Hepatocyte (in vitro differentiated cells): ENCODE measurements at regions not wholly inside any gene's neighbourhood (a gene's known extent, or its start where the extent isn't known, plus 50 kb on each side); places are given as distances from the start of the nearest gene placed in this dataset.

Experiments
- DNase-seq: peaks from one replicate; pipeline ENCODE4 v3.0.0-alpha.2; 2016; ENCODE audit warnings: low spot score
- H2AFZ ChIP-seq: fragments of 200-600 bp; sonication (generic); 2 replicates; pipeline ENCODE4 v1.6.0; 2016; ENCODE audit warnings: antibody characterized with exemption, mild to moderate bottlenecking
- H3K27ac ChIP-seq: fragments of 200-600 bp; sonication (generic); 2 replicates; pipeline ENCODE4 v1.5.1; 2016; ENCODE audit warnings: mild to moderate bottlenecking
- H3K27me3 ChIP-seq: fragments of 200-600 bp; sonication (generic); 2 replicates; pipeline ENCODE4 v1.6.1; 2016
- H3K36me3 ChIP-seq: fragments of 200-600 bp; sonication (generic); replicated peaks from 2 replicates; pipeline ENCODE4 v1.5.1; 2016; ENCODE audit warnings: low read depth; ENCODE audit not compliant: insufficient read depth
- H3K4me1 ChIP-seq: fragments of 200-600 bp; sonication (generic); 2 replicates; pipeline ENCODE4 v1.5.1; 2016; ENCODE audit warnings: mild to moderate bottlenecking, moderate library complexity; ENCODE audit not compliant: insufficient read depth
- H3K4me2 ChIP-seq: fragments of 200-600 bp; sonication (generic); 2 replicates; pipeline ENCODE4 v1.6.0; 2016
- H3K4me3 ChIP-seq: fragments of 200-600 bp; sonication (generic); 2 replicates; pipeline ENCODE4 v1.5.1; 2016; ENCODE audit warnings: mild to moderate bottlenecking
- H3K79me2 ChIP-seq: fragments of 200-600 bp; sonication (generic); 2 replicates; pipeline ENCODE4 v1.6.0; 2017; ENCODE audit warnings: mild to moderate bottlenecking
- H3K9me2 ChIP-seq: fragments of 200-600 bp; sonication (generic); replicated peaks from 2 replicates; pipeline ENCODE4 v1.6.0; 2017; ENCODE audit warnings: mild to moderate bottlenecking; ENCODE audit not compliant: insufficient read depth
- H3K9me3 ChIP-seq: fragments of 200-600 bp; sonication (generic); 2 replicates; pipeline ENCODE4 v1.5.1; 2016; ENCODE audit warnings: low read depth, mild to moderate bottlenecking
- H4K20me1 ChIP-seq: fragments of 200-600 bp; sonication (generic); 2 replicates; pipeline ENCODE4 v1.6.0; 2016; ENCODE audit warnings: mild to moderate bottlenecking; ENCODE audit not compliant: insufficient read depth, poor library complexity, severe bottlenecking
- CTCF ChIP-seq: fragments of 200-600 bp; sonication (generic); IDR thresholded peaks from 2 replicates; pipeline ENCODE4 v1.5.1; 2016; ENCODE audit warnings: antibody characterized with exemption, mild to moderate bottlenecking; ENCODE audit not compliant: poor library complexity
- EZH2 ChIP-seq: fragments of 200-600 bp; sonication (generic); IDR thresholded peaks from 2 replicates; pipeline ENCODE4 v1.6.1; 2016; ENCODE audit warnings: antibody characterized with exemption, mild to moderate bottlenecking, borderline replicate concordance
- EZH2phosphoT487 ChIP-seq: fragments of 200-600 bp; sonication (generic); IDR thresholded peaks from one replicate; pipeline ENCODE4 v1.6.1; 2018; ENCODE audit warnings: antibody characterized with exemption, mild to moderate bottlenecking, low read depth, moderate library complexity; ENCODE audit not compliant: unreplicated experiment, severe bottlenecking
- WGBS: methylation state at CpG from one replicate; pipeline ENCODE4 v1.1.6; 2016; ENCODE audit warnings: low lambda C conversion rate; ENCODE audit errors: missing lambda C conversion rate; 5-methylcytosine and 5-hydroxymethylcytosine counted together

- no peak overlapping the region for H3K4me2 ChIP-seq
- H2AFZ ChIP-seq, result no peak overlapping the region
- H3K27ac ChIP-seq, result no peak overlapping the region
- H3K4me3 ChIP-seq, result no peak overlapping the region
- no peaks in the 10 kb centered on the region for H3K36me3 ChIP-seq
- no peaks in the 10 kb centered on the region for H3K79me2 ChIP-seq
- TF ChIP-seq EZH2phosphoT487 (no peak), CTCF (no peak), EZH2 (no peak)
- H3K9me2 ChIP-seq, result no peaks in the 10 kb centered on the region
- no peaks in the 10 kb centered on the region for H3K9me3 ChIP-seq
- H3K4me1 ChIP-seq, result no peaks in the 10 kb centered on the region
- no peaks in the 10 kb centered on the region for H4K20me1 ChIP-seq
- H3K27me3 ChIP-seq, result no peaks in the 10 kb centered on the region
- no peak for DNase-seq
Measured at GRCh38 chr1:30488324-30488913, 235.0 kb downstream of the MATN1 start.

GRCh38 chr1:30487042-30487441, 236.3 kb downstream of the MATN1 start:
- TF ChIP-seq CTCF (no peak), EZH2phosphoT487 (no peak), EZH2 (no peak)
- no peaks in the 10 kb centered on the region for H3K36me3 ChIP-seq
- H3K4me1 ChIP-seq, result no peaks in the 10 kb centered on the region
- no peak overlapping the region for H3K4me2 ChIP-seq
- WGBS, result 75% methylated on average over 4 of the region's 4 CpGs
- no peak overlapping the region for H2AFZ ChIP-seq
- H3K27ac ChIP-seq, result no peak overlapping the region
- no peak overlapping the region for H3K4me3 ChIP-seq
- DNase-seq, result no peak
- H3K9me2 ChIP-seq, result no peaks in the 10 kb centered on the region
- no peaks in the 10 kb centered on the region for H3K27me3 ChIP-seq
- no peaks in the 10 kb centered on the region for H3K79me2 ChIP-seq
- H4K20me1 ChIP-seq, result no peaks in the 10 kb centered on the region
- H3K9me3 ChIP-seq, result no peaks in the 10 kb centered on the region

- H3K9me3 ChIP-seq, result no peaks in the 10 kb centered on the region
- no peak overlapping the region for H3K27ac ChIP-seq
- WGBS, result 91% methylated on average over 6 of the region's 6 CpGs
- no peak for TF ChIP-seq CTCF
- no peak for TF ChIP-seq EZH2phosphoT487
- TF ChIP-seq EZH2, result no peak
- H3K79me2 ChIP-seq, result no peaks in the 10 kb centered on the region
- no peak overlapping the region for H3K4me2 ChIP-seq
- no peaks in the 10 kb centered on the region for H3K27me3 ChIP-seq
- no peak overlapping the region for H3K4me3 ChIP-seq
- H4K20me1 ChIP-seq, result no peaks in the 10 kb centered on the region
- DNase-seq, result no peak
- H2AFZ ChIP-seq, result no peak overlapping the region
- no peaks in the 10 kb centered on the region for H3K36me3 ChIP-seq
- H3K4me1 ChIP-seq, result no peaks in the 10 kb centered on the region
- H3K9me2 ChIP-seq, result no peaks in the 10 kb centered on the region
Measured at GRCh38 chr1:30485072-30485471, 238.3 kb downstream of the MATN1 start.

- 100% methylated on average over 1 of the region's 1 CpG for WGBS
- no peak for DNase-seq
- H3K79me2 ChIP-seq, result no peaks in the 10 kb centered on the region
- H3K4me3 ChIP-seq, result no peak overlapping the region
- TF ChIP-seq CTCF (no peak), EZH2phosphoT487 (no peak), EZH2 (no peak)
- no peaks in the 10 kb centered on the region for H3K36me3 ChIP-seq
- no peak overlapping the region for H3K4me2 ChIP-seq
- H4K20me1 ChIP-seq, result no peaks in the 10 kb centered on the region
- no peak overlapping the region for H3K27ac ChIP-seq
- no peak overlapping the region for H2AFZ ChIP-seq
- H3K4me1 ChIP-seq, result no peaks in the 10 kb centered on the region
- no peaks in the 10 kb centered on the region for H3K27me3 ChIP-seq
- no peaks in the 10 kb centered on the region for H3K9me3 ChIP-seq
- H3K9me2 ChIP-seq, result no peaks in the 10 kb centered on the region
Measured at GRCh38 chr1:30484668-30485067, 238.7 kb downstream of the MATN1 start.
